Hepatocyte (in vitro differentiated cells): ENCODE measurements at regions not wholly inside any gene's neighbourhood (a gene's known extent, or its start where the extent isn't known, plus 50 kb on each side); places are given as distances from the start of the nearest gene placed in this dataset.

Experiments
- CTCF ChIP-seq: fragments of 200-600 bp; sonication (generic); IDR thresholded peaks from 2 replicates; pipeline ENCODE4 v1.5.1; 2016; ENCODE audit warnings: antibody characterized with exemption, mild to moderate bottlenecking; ENCODE audit not compliant: poor library complexity
- EZH2 ChIP-seq: fragments of 200-600 bp; sonication (generic); IDR thresholded peaks from 2 replicates; pipeline ENCODE4 v1.6.1; 2016; ENCODE audit warnings: antibody characterized with exemption, mild to moderate bottlenecking, borderline replicate concordance
- EZH2phosphoT487 ChIP-seq: fragments of 200-600 bp; sonication (generic); IDR thresholded peaks from one replicate; pipeline ENCODE4 v1.6.1; 2018; ENCODE audit warnings: antibody characterized with exemption, mild to moderate bottlenecking, low read depth, moderate library complexity; ENCODE audit not compliant: unreplicated experiment, severe bottlenecking

- peak; percentile 84 for TF ChIP-seq CTCF
- TF ChIP-seq EZH2, result no peak
- TF ChIP-seq EZH2phosphoT487, result no peak
Observed at GRCh38 chr2:18387441-18388206, 172.8 kb downstream of the RDH14 start.
